Uterus (tissue), 2 donors: ENCODE measurements at regions not wholly inside any gene's neighbourhood (a gene's known extent, or its start where the extent isn't known, plus 50 kb on each side); places are given as distances from the start of the nearest gene placed in this dataset.

Source experiments
- CTCF ChIP-seq, 4 experiments: fragments of 200-600 bp in 2 of 4; fragments of 450-650 bp in 2 of 4; sonication (generic) in 2 of 4; IDR thresholded peaks; one replicate each; pipeline ENCODE4 v1.5.1; 2016 to 2019; ENCODE audit warnings: antibody characterized with exemption in 4 of 4, mild to moderate bottlenecking in 2 of 4, moderate library complexity in 1 of 4
- POLR2A ChIP-seq, 2 donors: fragments of 450-650 bp; IDR thresholded peaks; one replicate each; pipeline ENCODE4 v1.6.1; 2016; ENCODE audit warnings: antibody characterized with exemption in 2 of 2, mild to moderate bottlenecking in 1 of 2, moderate library complexity in 1 of 2

- no peak for TF ChIP-seq CTCF (IDR thresholded peaks at IDR 0.05)
- TF ChIP-seq POLR2A (IDR thresholded peaks at IDR 0.05) = no peak
Measured at GRCh38 chr18:37684590-37684989, 119.0 kb upstream of the CELF4 start.
